CD4-positive, alpha-beta T cell treated with Interleukin-6 at 100 ng/mL for 8 hours (primary cell): ENCODE measurements at regions not wholly inside any gene's neighbourhood (a gene's known extent, or its start where the extent isn't known, plus 50 kb on each side); places are given as distances from the start of the nearest gene placed in this dataset.
"Not testable (repeated sequence)": the region's sequence is repeated elsewhere in the genome, so short reads cannot be mapped to it uniquely, and the experiment has no call there.

ENCODE experiments used
- DNase-seq: peaks from one replicate; pipeline ENCODE4 v3.0.0-alpha.2; 2020; ENCODE audit warnings: mixed read lengths, low spot score

DNA sequence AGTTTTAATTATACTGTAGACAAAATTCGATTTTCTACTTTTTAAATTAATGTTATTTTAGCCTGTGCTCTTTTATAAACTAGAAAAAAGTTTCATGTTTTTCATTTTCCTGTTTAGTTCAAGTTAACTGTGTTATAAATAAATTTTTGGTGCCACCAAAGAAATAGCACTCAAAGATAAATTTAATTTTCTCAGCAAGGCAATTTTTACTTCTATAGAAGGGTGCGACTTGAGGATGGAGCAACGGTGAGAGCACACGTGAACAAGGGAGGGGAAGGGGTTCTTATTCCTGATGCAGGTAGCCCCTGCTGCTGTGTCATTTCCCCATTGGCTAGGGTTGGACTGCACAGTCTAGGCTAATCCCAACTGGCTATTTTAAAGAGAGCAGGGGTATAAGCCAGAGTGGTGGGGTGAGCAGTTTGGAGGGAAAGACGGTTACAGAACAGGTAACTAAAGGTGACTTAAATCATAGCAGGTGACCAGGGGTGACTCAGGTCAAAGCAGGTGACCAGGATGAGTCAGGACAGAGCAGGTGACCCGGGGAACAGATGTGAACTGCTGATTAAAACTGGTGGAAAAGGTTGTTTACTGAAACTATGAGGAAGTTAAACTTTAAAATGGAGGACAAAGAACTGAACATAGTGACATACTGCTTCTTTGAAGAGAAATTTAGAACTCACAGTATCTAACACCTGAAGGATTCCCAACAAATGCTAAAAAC lies 104.6 kb upstream of the GPBP1 start:
- DNase-seq: no peak

GRCh38 chr5:57072218-57072892 lies 101.5 kb upstream of the GPBP1 start:
- DNase-seq: no peak

DNA sequence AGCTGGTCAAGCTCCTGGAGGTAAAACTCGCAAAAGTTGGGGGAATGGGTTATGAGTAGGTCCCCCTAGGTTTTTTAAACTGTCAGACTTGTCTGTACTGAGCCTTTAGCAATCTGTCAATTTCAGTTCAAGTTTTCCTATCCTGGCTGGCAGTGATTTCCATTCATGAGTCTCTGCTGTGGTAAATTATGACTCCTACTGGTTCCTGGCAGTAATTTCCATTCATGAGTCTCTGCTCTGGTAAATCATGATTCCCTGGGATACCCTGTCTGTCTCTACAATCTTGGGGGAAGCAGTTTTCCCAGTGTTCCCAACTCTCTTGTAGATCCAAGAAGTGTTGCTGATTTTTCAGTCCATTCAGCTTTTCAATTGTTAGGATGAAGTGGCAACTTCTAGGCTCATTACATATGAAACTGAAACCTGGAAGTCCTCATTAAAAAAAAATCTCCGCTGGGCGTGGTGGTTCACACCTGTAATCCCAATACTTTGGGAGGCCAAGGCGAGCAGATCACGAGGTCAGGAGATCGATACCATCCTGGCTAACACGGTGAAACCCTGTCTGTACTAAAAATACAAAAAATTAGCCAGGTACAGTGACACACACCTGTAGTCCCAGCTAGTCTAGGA lies 91.3 kb upstream of the GPBP1 start:
- DNase-seq: no peak

DNA sequence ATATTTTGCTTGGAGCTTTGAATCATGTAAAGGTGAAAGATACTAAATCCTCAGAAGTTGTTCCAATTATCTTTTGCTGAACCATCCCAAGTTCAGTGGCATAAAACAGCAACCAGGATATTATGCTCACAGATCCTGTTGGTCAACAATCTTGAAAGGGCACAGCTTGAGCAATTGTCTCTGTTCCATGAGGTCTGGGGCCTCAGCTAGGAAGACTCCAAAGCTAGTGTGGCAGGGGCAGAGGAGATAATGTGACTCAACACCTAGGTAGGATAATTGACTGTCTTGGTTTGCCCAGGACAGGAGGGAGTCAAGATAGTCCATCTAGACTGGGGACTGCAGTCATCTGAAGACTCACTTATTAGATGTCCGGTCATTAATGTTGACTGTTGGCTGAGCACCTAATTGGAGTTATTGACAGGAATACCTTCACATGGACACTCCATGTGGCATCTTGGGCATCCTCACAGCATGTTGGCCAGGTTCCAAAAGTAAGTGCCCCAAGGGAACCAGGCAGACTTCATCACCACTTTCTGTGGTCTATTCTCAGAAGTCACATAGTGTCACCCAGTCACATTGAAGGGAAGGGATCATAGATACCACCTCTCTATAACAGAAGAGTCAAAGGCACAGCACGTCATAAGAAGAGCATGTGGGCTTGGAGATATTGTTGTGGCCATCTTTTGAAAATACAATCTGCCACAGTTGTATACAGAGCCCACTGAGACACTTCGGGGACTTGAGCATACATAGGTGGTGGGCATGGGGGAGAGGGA lies 88.4 kb upstream of the GPBP1 start:
- no peak for DNase-seq

GRCh38 chr5:57087947-57088346 lies 85.9 kb upstream of the GPBP1 start:
- not testable (repeated sequence) for DNase-seq

DNA sequence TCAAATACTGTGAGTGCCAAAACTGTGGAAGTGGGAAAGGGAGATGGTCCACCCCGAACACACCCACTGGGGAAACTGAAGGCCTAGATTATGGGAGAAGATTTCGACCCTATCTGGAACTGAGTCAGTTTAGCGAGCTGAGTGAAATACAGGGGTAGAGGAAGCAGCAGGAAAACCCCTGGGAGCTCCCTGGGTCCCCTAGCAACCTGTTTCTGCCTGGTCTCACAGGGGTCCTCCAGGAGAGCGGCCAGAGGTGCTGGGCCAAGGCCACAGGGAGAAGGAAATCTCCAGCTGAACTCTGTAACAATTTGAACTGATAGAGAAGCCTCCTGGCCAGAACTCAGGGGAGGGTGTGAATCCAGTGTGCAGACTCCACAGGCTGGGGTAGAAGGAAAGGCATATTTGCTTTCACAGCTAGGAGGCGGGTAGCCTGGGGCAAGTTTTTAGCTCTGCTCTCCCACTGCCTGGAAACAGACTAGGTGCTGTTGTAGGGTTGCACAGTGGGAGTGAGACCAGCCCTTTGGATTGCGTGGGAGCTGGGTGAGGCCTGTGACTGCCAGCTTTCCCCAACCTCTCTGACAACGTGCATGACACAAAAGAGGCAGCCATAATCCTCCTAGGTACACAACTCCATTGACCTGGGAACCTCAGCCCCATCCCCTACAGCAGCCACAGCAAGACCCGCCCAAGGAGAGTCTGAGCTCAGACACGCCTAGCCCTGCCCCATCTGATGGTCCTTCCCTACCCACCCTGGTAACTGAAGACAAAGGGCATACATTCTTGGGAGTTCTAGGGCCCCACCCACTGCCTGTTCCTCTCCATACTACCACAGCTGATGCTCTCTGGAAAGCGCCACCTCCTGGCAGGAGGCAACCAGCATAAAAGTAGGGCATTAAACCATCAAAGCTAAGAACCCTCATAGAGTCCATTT lies 78.8 kb upstream of the GPBP1 start:
- no peak for DNase-seq

- DNase-seq: no peak
Measured at GRCh38 chr5:57097526-57097925, 76.3 kb upstream of the GPBP1 start.

- no peak for DNase-seq
Measured at GRCh38 chr5:57102189-57102904, 71.5 kb upstream of the GPBP1 start.

DNA sequence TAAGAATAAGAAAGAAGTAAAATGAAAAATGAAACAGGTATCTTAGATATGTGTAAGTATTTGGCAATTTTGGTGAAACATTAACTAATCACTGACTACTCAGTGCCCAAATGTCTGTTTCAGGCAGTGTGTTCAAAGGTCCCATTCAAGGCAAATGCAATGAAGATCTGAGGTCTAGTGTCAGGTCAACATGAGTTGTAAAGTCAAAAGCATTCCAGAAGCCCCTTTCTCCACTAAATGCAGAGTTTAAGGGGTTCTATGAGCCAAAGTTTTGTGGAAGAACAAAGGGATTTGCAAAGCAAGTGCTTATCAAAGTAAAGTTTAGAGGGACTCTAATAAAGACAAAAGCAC lies 71.0 kb upstream of the GPBP1 start:
- DNase-seq: no peak

- DNase-seq: no peak
Measured at GRCh38 chr5:57103317-57103907, 70.4 kb upstream of the GPBP1 start.

DNA sequence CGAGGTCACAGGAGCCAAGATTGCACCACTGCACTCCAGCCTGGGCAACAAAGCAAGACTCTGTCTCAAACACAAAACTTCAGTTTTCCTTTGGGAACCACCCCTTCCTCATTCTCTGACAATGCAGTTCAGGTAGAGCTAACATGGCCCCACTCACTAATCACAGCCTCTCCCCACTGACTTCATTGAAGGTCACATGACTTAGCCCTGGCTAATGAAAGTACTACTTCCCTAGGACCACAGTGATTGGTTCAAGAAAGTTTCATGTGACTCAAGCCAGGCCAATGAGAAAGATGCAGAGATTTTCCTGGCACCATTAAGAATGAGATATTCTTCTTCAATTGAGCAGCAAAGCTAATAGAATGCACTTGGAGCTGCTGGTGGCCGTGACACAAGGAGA lies 67.2 kb upstream of the GPBP1 start:
- no peak for DNase-seq

- no peak for DNase-seq
Measured at GRCh38 chr5:57111993-57112392, 61.9 kb upstream of the GPBP1 start.

DNA sequence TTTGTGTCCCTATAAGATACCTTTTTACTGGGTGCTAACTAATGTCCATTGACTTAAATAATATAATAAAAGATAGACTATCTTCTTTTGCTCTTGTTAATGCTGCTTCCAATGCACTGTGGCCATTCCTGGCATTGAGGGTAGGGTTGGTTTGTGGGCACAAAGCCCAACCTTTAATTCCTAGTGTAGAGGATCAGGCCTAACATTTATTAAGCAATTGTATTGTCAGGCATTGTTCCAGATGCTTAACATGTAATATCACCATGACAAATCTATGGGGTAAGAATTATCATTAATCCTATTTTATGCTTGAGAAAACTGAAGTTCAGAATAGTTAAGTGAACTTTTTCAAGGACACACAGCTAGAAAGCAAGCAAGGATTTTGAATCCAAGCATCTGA lies 60.4 kb upstream of the GPBP1 start:
- DNase-seq: no peak

- DNase-seq: peak; percentile 76
Measured at GRCh38 chr5:57117596-57117995, 56.3 kb upstream of the GPBP1 start.

- DNase-seq: no peak
Measured at GRCh38 chr5:57119031-57119430, 54.8 kb upstream of the GPBP1 start.

DNA sequence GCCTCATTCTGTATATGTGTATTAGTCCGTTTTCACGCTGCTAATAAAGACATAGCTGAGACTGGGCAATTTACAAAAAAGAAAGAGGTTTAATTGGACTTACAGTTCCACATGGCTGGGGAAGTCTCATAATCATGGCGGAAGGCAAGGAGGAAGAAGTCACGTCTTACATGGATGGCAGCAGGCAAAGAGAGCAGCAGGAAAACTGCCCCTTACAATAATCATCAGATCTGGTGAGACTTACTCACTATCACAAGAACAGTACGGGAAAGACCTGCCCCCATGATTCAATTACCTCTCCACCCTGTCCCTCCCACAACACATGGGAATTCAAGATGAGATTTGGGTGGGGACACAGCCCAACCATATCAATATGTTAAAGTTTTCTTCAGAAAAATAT lies 49.8 kb upstream of the GPBP1 start:
- DNase-seq: no peak
